GM13976 (cell line): ENCODE measurements at regions not wholly inside any gene's neighbourhood (a gene's known extent, or its start where the extent isn't known, plus 50 kb on each side); places are given as distances from the start of the nearest gene placed in this dataset.

ENCODE experiments used
- DNase-seq: peaks from one replicate; pipeline ENCODE4 v3.0.0; 2012; ENCODE audit warnings: low spot score
- CTCF ChIP-seq: IDR thresholded peaks from 2 replicates; pipeline ENCODE4 v1.5.1; 2012; ENCODE audit warnings: borderline replicate concordance, mild to moderate bottlenecking; ENCODE audit not compliant: insufficient read depth; ENCODE audit errors: extremely low read depth, missing control alignments, control extremely low read depth
- in situ Hi-C: fragments of 300-500 bp; cut with MboI; formaldehyde crosslinking; loops from one replicate; pipeline ENCODE4 v1.12.0; 2022; ENCODE audit warnings: low sequenced_read_pairs, mixed read lengths, inconsistent platforms; ENCODE audit not compliant: unreplicated experiment

- DNase-seq: no peak
- in situ Hi-C loops: no loop called here
- TF ChIP-seq CTCF: no peak
Observed at GRCh38 chr21:32206631-32207405, 72.0 kb downstream of the MIS18A start.

GRCh38 chr21:32203877-32204480 is 74.9 kb downstream of the MIS18A start:
- in situ Hi-C loops: no loop called here
- DNase-seq: no peak
- TF ChIP-seq CTCF: no peak

GRCh38 chr21:32200029-32200428 is 78.8 kb downstream of the MIS18A start:
- DNase-seq: no peak
- in situ Hi-C loops: no loop called here
- no peak for TF ChIP-seq CTCF

- no peak for DNase-seq
- in situ Hi-C loops: no loop called here
- no peak for TF ChIP-seq CTCF
Observed at GRCh38 chr21:32198384-32198783, 80.5 kb downstream of the MIS18A start.

- no peak for DNase-seq
Observed at GRCh38 chr21:32197896-32198295, 81.0 kb downstream of the MIS18A start.

GRCh38 chr21:32196001-32196400 is 82.8 kb downstream of the MIS18A start:
- in situ Hi-C loops: no loop called here
- TF ChIP-seq CTCF: no peak
- DNase-seq: no peak

More at GRCh38 chr21:32197896-32198295, 81.0 kb downstream of the MIS18A start:
- in situ Hi-C loops: no loop called here
- TF ChIP-seq CTCF: no peak

GRCh38 chr21:32193098-32193465 is 85.8 kb downstream of the MIS18A start:
- no peak for DNase-seq
- in situ Hi-C loops: no loop called here
- TF ChIP-seq CTCF: no peak
